Astrocyte (in vitro differentiated cells and primary cell): ENCODE measurements at regions not wholly inside any gene's neighbourhood (a gene's known extent, or its start where the extent isn't known, plus 50 kb on each side); places are given as distances from the start of the nearest gene placed in this dataset.

Experiments
- DNase-seq: peaks from one replicate; pipeline ENCODE4 v3.0.0-alpha.2; 2010; ENCODE audit warnings: low read depth
- FAIRE-seq: peaks from 2 replicates; lab custom pipeline; 2011; peaks lifted over from hg19 to GRCh38; lab: Jason Lieb, UNC
- H2AFZ ChIP-seq: 2 replicates; pipeline ENCODE4 v1.6.0; 2012; ENCODE audit warnings: low read depth, low read length, inconsistent platforms
- H3K27ac ChIP-seq: 2 replicates; pipeline ENCODE4 v1.5.1; 2011; ENCODE audit warnings: low read depth, low read length, inconsistent platforms
- H3K27me3 ChIP-seq: 2 replicates; pipeline ENCODE4 v1.6.0; 2011; ENCODE audit warnings: low read length, inconsistent platforms; ENCODE audit not compliant: insufficient read depth
- H3K36me3 ChIP-seq: 2 replicates; pipeline ENCODE4 v1.5.1; 2011; ENCODE audit warnings: low read length, inconsistent platforms; ENCODE audit not compliant: insufficient read depth
- H3K4me1 ChIP-seq: 2 replicates; pipeline ENCODE4 v1.5.1; 2011; ENCODE audit warnings: low read length, inconsistent platforms; ENCODE audit not compliant: insufficient read depth
- H3K4me2 ChIP-seq: 2 replicates; pipeline ENCODE4 v1.6.0; 2012; ENCODE audit warnings: low read length, inconsistent platforms
- H3K4me3 ChIP-seq: 2 replicates; pipeline ENCODE4 v1.5.1; 2011; ENCODE audit warnings: low read depth, mild to moderate bottlenecking, low read length, inconsistent platforms; ENCODE audit not compliant: insufficient read depth
- H3K79me2 ChIP-seq: 2 replicates; pipeline ENCODE4 v1.6.0; 2012; ENCODE audit warnings: mild to moderate bottlenecking, low read length, inconsistent platforms; ENCODE audit not compliant: insufficient read depth
- H3K9ac ChIP-seq: 2 replicates; pipeline ENCODE4 v1.6.0; 2012; ENCODE audit warnings: mild to moderate bottlenecking, low read length, inconsistent platforms
- H3K9me3 ChIP-seq: 2 replicates; pipeline ENCODE4 v1.5.1; 2012; ENCODE audit warnings: low read depth, mild to moderate bottlenecking, low read length, inconsistent platforms; ENCODE audit not compliant: insufficient read depth
- H4K20me1 ChIP-seq: 2 replicates; pipeline ENCODE4 v1.6.0; 2012; ENCODE audit warnings: low read length, inconsistent platforms; ENCODE audit not compliant: insufficient read depth
- H3K27ac Mint-ChIP-seq: one replicate; pipeline ENCODE4 v1.8.0; 2021; ENCODE audit warnings: mild to moderate bottlenecking, mixed read lengths; ENCODE audit not compliant: unreplicated experiment
- H3K27me3 Mint-ChIP-seq: one replicate; pipeline ENCODE4 v1.8.0; 2021; ENCODE audit warnings: low read depth, mixed read lengths; ENCODE audit not compliant: unreplicated experiment
- H3K36me3 Mint-ChIP-seq: one replicate; pipeline ENCODE4 v1.8.0; 2021; ENCODE audit warnings: low read depth, mixed read lengths; ENCODE audit not compliant: unreplicated experiment
- H3K4me1 Mint-ChIP-seq: one replicate; pipeline ENCODE4 v1.8.0; 2021; ENCODE audit warnings: low read depth, mixed read lengths; ENCODE audit not compliant: unreplicated experiment
- H3K4me3 Mint-ChIP-seq: one replicate; pipeline ENCODE4 v1.8.0; 2021; ENCODE audit warnings: mild to moderate bottlenecking, moderate library complexity, mixed read lengths; ENCODE audit not compliant: unreplicated experiment
- H3K9me3 Mint-ChIP-seq: one replicate; pipeline ENCODE4 v1.8.0; 2021; ENCODE audit warnings: mild to moderate bottlenecking, mixed read lengths; ENCODE audit not compliant: unreplicated experiment
- CTCF ChIP-seq: IDR thresholded peaks from 2 replicates; pipeline ENCODE4 v1.5.1; 2011; ENCODE audit warnings: low read depth, mild to moderate bottlenecking, inconsistent platforms, low read length, moderate library complexity; ENCODE audit not compliant: insufficient read depth
- EZH2 ChIP-seq: IDR thresholded peaks from 2 replicates; pipeline ENCODE4 v1.6.1; 2012; ENCODE audit warnings: mild to moderate bottlenecking, low read length, inconsistent platforms; ENCODE audit not compliant: insufficient read depth

- H3K4me2 ChIP-seq: no peak overlapping the region
- Mint-ChIP-seq H3K4me1 (peaks cover 10% of the 10 kb centered on the region), H3K27ac (no peak overlapping the region), H3K9me3 (peaks cover 5% of the 10 kb centered on the region), H3K4me3 (no peak overlapping the region), H3K27me3 (no peaks in the 10 kb centered on the region), H3K36me3 (no peaks in the 10 kb centered on the region)
- FAIRE-seq: no peak
- no peak overlapping the region for H3K4me3 ChIP-seq
- H3K27me3 ChIP-seq: no peaks in the 10 kb centered on the region
- H3K4me1 ChIP-seq: peaks cover 8% of the 10 kb centered on the region
- no peak for TF ChIP-seq CTCF
- TF ChIP-seq EZH2: no peak
- no peak overlapping the region for H3K9ac ChIP-seq
- no peaks in the 10 kb centered on the region for H4K20me1 ChIP-seq
- no peaks in the 10 kb centered on the region for H3K9me3 ChIP-seq
- no peak for DNase-seq
- no peak overlapping the region for H2AFZ ChIP-seq
- no peak overlapping the region for H3K27ac ChIP-seq
- no peaks in the 10 kb centered on the region for H3K79me2 ChIP-seq
- no peaks in the 10 kb centered on the region for H3K36me3 ChIP-seq
These were observed 157.2 kb upstream of the NOCT start for GRCh38 chr4:138858419-138858818.

GRCh38 chr4:138857416-138857815 is 158.2 kb upstream of the NOCT start:
- Mint-ChIP-seq H3K27ac (no peak overlapping the region), H3K27me3 (no peaks in the 10 kb centered on the region), H3K4me1 (peaks cover 10% of the 10 kb centered on the region), H3K9me3 (peaks cover 5% of the 10 kb centered on the region), H3K36me3 (no peaks in the 10 kb centered on the region), H3K4me3 (no peak overlapping the region)
- no peaks in the 10 kb centered on the region for H3K27me3 ChIP-seq
- no peaks in the 10 kb centered on the region for H3K79me2 ChIP-seq
- H3K4me2 ChIP-seq: no peak overlapping the region
- DNase-seq: no peak
- no peak for TF ChIP-seq CTCF
- TF ChIP-seq EZH2: no peak
- H3K27ac ChIP-seq: no peak overlapping the region
- no peaks in the 10 kb centered on the region for H4K20me1 ChIP-seq
- peaks cover 8% of the 10 kb centered on the region for H3K4me1 ChIP-seq
- no peaks in the 10 kb centered on the region for H3K36me3 ChIP-seq
- H3K9me3 ChIP-seq: no peaks in the 10 kb centered on the region
- no peak for FAIRE-seq
- H2AFZ ChIP-seq: no peak overlapping the region
- no peak overlapping the region for H3K4me3 ChIP-seq
- H3K9ac ChIP-seq: no peak overlapping the region

GRCh38 chr4:138852681-138853080 is 162.9 kb upstream of the NOCT start:
- Mint-ChIP-seq H3K27me3 (peaks cover 3% of the 10 kb centered on the region), H3K9me3 (peaks cover 7% of the 10 kb centered on the region), H3K27ac (no peak overlapping the region), H3K4me3 (no peak overlapping the region), H3K4me1 (peaks cover 6% of the 10 kb centered on the region), H3K36me3 (no peaks in the 10 kb centered on the region)
- Histone ChIP-seq H4K20me1 (no peaks in the 10 kb centered on the region), H3K9ac (no peak overlapping the region), H3K4me2 (no peak overlapping the region), H3K36me3 (no peaks in the 10 kb centered on the region), H3K27ac (no peak overlapping the region), H3K79me2 (no peaks in the 10 kb centered on the region), H3K27me3 (no peaks in the 10 kb centered on the region), H3K4me3 (no peak overlapping the region), H3K4me1 (peaks cover 5% of the 10 kb centered on the region), H3K9me3 (no peaks in the 10 kb centered on the region), H2AFZ (no peak overlapping the region)
- TF ChIP-seq EZH2 (no peak), CTCF (no peak)
- FAIRE-seq (no peak), DNase-seq (no peak)
